ENCODE measurements at regions not wholly inside any gene's neighbourhood (a gene's known extent, or its start where the extent isn't known, plus 50 kb on each side); places are given as distances from the start of the nearest gene placed in this dataset.
A peak's percentile ranks its signal among the peaks of the same experiment; 100 is the strongest.
"Not testable (repeated sequence)": the region's sequence is repeated elsewhere in the genome, so short reads cannot be mapped to it uniquely, and the experiment has no call there.

DNA sequence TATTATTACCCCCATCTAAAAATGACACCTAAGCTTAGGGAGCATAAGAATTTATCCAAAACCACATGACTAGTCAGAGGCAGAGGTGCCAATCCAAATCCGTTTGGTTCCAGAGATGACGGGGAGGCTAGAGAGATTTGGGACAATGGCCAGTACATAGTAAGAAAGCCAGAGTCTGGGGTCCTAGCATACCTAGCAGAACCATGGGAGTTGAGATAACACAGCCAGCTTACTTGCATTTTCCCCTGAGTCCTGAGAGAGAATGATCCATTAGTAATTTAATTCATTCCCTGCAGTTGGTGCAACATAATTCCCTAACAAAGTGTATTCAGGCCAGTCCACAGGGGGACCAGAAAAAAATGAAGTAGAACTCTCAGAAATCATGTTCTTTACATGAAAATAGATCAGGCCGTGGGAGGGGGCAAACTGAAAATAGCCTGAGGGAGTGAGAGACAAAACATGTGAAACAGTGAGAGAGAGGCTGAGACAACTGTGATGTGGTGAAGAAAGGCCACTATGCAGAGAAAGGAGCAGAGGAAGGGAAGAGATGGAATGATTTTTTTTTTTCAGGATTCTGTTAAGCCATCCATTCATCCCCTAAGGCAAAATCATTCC lies 243.3 kb downstream of the BRINP2 start:
- no peak for DNase-seq (ENCODE audit: low spot score)

DNA sequence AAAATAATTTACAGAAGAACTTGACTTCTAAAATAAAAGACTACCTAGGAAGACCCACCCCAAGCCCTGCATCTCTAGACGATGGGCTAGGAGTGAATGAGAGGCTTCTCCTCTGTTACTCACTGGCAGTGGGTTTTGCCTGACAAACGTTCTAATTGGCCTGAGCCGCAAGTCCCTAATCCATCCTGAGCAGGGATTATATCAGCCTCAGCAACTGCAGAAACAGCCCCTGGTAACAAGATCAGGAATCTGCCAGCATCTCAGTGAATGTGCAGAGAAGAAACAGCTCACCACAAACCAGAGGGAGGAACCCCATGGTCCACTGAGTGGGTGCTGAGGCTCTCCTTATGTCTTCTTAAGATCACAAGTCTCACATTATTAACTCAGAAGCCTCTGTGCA lies 240.6 kb downstream of the BRINP2 start:
- DNase-seq (ENCODE audit: low spot score), result no peak

DNA sequence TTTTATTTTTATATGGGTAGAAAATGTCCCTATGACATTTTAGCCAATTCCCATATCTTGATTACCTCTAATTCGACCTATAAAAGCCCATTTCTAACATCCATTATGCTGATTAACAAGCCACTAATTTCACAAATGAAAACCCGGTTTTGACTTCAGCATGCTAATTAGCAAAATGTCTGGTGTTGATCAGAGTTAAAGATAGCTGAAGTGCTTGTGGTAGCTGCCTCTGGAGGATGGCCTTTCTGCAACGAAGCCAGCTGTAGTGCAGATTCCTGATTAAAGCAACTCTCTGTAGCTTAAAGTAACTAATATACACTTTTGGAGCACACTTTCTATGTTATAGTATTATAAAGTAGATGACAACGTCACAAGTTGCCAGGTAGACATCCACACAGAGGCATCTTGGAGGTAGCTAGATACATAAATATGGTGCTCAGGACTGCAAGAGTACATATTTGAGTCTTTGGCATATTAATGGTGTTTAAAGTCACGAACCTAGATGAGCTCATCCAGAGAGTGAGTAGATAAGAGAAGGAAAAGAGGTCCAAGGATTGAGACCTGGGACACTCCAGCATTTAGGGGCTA lies 239.5 kb downstream of the BRINP2 start:
- no peak for DNase-seq (ENCODE audit: low spot score)

DNA sequence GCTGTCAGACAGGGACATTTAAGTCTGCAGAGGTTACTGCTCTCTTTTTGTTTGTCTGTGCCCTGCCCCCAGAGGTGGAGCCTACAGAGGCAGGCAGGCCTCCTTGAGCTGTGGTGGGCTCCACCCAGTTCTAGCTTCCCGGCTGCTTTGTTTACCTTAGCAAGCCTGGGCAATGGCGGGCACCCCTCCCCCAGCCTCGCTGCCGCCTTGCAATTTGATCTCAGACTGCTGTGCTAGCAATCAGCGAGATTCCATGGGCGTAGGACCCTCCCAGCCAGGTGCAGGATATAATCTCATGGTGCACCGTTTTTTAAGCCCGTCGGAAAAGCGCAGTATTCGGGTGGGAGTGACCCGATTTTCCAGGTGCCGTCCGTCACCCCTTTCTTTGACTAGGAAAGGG lies 235.6 kb downstream of the BRINP2 start:
- DNase-seq (ENCODE audit: low spot score), result not testable (repeated sequence)

DNA sequence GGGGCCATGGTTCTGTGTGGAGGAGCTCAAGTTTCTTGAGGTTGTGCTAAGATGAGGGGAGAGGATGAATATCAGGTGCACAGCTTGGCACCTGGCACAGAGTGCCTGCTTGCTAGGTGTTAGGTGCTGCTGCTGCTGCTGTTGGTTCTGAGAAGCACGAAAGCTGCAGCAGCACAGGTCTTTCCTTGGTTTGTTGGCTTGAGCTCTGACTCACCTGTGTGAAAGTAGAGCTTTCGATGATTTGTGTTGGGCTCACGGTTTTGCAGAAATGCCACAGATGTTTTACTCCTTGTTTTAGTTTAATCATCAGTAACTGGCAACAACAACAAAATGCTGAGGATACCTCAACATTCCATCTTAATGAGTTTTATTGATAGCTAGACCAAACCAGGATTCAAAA lies 221.6 kb downstream of the BRINP2 start:
- DNase-seq (ENCODE audit: low spot score), result no peak

DNA sequence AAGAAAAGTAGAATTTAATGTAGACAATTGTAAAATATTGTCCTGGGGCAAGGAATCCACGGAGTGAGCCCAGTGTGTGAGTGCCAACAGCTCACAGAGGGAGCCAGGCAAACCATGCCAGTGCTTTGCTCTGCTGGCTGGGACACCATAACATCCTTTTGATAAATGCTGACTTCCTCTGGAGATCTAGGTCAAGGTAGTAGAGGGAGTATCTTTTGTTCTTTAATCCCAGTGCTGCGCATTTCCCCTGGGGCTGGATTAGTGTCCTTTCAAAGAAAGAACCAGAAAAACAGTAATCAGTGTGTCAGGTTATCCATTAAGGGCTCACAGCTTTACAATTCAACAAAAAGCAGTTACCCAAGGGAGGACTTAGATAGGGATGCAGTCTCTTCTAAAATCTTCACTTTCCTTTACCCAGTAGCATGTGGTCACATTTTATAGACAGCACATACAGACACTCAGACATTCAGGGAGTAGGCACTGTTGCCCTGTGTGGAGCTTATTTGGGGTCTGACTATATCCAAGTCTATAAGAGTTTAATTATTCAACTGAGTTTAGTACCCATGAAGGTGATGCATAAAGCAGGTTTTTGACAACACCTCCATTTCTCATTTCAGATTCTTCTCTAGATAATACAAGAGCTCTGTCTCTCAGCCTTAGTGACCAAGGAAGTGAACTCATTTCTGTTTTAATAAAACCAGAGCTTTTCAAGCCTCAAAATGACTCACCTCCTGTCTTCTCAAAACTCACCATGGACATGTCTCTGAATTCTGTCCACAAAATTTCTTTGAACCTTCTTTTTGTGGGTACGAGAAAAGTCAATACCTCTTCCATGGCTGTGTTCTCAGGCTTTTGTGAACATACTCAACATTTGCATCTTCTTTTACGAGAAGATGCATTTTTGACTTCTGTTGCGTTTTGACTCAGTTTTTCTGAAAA lies 215.3 kb downstream of the BRINP2 start:
- DNase-seq (ENCODE audit: low spot score), result peak; percentile 2

DNA sequence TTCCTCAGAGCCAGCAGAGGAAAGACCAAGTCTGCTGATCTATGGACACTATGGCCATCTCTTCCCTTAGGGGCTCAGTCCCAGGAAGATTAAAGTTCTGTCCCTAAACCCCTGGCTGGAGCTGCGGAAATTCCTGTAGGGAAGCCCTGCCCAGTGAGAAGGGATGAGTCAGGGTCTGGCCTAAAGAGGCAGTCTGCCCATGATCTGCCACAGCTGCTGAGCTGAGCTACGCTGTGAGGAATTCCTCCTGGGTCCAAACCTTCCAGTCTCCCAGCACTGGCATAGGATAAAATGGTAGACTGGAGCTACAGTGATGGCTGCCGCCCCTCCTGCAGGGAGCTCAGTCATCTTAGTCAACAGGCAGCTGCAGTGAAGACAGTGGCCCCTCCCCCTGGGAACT lies 213.7 kb downstream of the BRINP2 start:
- DNase-seq (ENCODE audit: low spot score), result no peak

DNA sequence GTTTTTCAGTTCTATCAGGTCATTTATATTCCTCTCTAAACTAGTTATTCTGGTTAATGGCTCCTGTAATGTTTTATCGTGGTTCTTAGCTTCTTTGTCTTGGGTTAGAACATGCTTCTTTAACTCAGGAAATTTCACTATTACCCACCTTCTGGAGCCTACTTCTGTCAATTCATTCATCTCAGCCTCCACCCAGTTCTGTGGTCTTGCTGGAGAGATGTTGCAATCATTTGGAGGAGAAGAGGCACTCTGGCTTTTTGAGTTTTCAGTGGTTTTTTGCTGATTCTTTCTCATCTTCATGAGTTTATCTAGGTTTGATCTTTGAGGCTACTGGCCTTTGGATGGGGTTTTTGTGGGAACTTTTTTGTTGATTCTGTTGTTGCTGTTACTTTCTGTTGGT lies 213.0 kb downstream of the BRINP2 start:
- DNase-seq (ENCODE audit: low spot score), result no peak

DNA sequence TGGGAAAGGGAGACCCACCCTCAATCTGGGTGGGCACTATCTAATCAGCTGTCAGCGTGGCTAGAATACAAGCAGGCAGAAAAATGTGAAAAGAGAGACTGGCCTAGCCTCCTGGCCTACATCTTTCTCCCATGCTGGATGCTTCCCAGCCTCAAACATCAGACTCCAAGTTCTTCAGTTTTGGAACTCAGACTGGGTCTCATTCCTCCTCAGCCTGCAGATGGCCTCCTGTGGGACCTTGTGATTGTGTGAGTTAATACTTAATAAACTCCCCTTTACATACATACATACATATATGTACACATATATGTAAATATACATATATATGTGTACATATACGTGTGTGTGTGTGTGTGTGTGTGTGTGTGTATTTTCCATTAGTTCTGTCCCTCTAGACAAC lies 207.1 kb downstream of the BRINP2 start:
- DNase-seq (ENCODE audit: low spot score), result no peak

DNA sequence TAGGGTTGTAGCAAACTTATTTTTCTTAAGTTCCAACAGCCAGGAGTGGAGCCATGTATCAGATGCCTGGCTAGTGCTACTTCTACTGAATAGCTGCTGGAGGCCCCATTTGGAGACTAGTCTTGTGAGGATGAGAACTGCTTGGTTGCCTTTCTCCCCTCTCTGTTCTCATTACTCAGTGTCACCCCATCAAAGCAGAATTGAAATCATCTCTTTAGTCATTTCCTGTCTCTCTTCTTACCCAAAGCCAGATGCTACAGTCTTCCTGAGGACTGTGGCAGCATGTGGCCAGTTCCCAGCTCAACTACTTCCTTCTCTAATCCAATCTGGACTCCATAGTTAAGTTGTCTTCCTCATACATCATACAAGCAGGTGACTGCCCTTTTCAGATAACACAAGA lies 197.5 kb downstream of the BRINP2 start:
- DNase-seq (ENCODE audit: low spot score), result peak; percentile 46

DNA sequence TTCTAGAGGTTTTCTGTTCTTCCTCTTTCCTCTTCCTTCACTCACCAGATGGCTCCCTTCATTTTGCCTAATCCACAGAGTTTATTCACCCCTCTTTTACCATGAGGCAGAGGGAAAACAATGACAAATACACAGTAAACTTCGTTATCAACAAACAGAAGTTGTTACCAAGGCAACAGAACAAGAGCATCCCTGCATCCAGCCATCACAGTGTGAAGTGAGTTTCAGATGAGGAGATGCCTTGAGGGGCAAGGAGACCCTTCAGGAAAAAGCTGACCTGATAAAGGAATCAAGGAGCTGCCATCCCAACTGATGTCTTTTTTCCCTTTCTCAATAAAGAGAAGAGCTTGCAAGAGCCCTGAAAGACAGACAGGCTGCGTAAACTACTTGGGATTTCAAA lies 195.3 kb downstream of the BRINP2 start:
- DNase-seq (ENCODE audit: low spot score), result no peak

DNA sequence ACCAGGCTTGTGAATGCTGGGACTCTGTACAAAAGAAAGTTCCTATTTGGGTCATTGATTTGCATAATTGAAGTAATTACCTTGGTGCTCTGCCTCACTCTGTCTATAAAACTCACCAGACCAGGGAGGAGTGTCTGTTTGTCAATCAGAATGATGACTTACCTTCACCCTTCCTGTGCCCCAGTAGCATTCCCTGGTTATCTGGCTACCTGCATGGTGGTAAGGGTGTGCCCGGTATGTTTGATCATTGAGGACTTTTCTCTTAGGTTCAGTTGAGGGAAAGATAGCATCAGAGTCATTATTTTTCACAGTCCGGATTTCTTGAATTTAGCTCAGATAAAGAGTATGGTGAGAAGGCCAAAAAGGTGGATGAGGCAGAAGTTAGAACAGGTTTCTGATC lies 190.0 kb downstream of the BRINP2 start:
- no peak for DNase-seq (ENCODE audit: low spot score)

DNA sequence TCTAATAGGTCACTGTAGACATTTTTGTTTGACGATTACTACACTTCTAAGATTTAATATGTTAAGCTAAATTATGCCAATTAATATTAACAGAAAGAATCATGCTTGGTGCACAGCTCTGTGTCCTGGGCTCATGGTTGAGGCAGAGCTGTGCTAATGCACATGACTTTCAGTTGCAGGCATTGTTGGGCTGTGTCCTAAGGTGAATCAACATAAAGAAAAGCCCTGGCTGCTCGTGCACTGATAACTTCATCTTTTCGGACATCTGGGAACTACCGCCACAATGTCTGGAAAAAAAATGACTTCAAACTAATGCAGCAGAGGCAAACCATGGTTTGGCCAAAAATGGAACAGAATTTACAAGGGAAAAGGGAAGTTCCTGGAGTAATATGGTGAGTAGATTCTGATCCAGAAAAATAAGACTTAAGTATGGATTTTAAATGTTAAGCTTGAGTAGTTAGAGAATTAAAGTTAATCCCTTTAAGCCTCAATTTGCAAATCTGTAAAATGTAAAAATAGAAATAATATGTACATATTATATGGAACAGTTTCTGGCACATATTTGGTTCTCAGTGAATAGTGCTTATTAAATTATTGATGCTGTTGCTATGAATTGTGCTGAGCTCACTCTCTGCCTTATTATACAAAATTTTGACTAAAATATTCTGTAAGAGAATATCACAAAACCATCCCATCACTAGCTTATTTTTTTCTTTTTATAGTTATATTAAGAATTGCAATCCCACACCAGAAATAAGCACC lies 186.1 kb downstream of the BRINP2 start:
- no peak for DNase-seq (ENCODE audit: low spot score)

DNA sequence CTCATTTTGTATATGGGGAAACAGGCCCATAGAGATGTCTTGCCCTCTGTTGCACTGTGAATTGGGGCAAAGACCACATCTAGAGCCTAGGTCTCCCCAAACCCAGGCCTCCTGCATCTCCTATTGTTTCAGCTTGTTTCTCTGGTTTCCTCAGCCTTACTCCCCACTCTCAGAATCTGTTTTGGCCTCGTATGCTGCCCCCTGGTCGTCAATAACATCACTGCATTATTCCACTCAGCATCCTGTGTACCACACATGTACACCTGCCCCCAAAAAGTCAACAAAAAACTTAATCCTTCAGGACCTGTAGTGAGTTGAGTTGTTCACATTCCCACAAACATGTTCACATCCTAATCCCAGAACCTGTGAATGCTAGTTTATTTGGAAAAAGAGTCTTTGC lies 184.8 kb downstream of the BRINP2 start:
- peak; percentile 14 for DNase-seq (ENCODE audit: low spot score)

DNA sequence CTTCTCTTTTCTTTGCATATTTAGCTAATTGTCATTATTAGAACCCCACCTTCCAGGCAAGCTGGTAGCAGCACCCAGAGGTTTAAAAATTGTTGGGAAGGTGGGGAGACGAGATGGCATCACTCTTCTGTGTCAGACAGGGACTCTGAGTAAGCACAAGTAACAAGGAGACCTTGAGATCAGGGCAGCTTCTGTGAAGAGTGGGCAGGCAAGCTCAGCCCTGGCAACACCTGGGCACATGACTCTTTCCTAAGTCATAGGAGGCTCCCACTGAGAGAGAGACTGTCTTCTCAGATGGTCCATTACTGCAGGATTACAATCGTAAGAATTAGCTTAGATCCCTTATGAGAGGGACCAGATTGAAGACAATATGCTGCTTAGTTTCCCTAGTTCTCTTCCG lies 183.5 kb downstream of the BRINP2 start:
- DNase-seq (ENCODE audit: low spot score), result no peak

DNA sequence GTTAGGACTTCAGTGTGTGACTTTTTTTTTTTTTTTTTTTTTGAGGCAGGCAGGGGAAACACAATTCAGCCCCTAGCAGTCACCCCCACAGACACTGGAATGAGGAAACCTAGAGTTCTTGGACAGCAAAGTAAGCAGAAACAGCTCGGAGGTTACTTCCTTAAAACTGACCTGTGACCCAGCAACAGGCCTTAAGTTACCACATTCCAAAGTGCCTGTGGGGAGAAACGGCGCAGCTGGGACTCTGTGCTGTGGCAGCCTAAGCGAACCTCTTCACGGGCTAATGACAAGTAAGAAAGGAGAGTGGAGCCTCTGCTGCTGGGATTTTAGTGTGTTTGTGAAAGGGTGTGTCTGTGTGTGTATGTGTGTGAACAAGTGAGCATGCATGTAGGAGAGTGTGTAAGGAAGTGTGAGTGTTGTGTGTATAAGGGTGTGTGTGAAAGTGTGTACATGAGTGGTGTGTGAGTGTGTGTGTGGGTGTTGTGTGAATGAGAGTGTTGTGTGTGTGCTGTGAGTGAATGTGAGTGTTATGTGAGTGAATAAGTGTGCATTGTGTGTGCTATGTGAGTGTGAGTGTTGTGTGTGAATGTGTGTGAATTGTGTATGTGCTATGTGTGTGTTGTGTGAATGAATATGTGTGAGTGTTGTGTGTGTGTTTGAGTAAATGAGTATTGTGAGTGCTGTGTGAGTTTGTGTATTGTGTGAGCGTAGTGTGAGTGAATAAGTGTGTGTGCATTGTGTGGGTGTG lies 180.8 kb downstream of the BRINP2 start:
- no peak for DNase-seq (ENCODE audit: low spot score)

DNA sequence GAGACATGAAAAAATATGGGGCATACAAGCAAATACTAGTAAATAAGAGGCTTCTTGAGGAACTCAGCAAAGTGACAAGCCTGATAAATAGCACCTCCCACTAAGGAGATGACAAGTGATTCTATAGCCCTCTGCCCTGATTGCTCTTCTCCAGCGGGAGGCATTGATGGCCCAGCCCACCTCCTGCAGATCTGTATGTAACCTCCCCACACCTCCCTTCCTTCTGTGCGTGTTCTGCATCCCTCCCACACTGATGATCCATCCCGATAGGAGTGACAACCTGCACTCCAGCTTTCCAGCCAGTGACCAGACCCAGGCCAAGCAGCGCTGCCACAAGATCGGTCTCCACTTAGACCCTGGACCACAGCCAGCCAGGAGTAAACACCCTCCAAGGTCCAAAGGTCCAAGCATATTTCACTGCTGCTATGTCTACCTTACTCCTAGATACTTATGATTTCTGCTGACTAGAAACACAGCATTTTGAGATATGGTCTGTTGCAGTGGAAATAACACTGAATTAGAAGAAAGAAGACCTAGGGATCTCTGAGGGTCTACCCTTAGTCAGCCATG lies 176.1 kb downstream of the BRINP2 start:
- DNase-seq (ENCODE audit: low spot score), result no peak

DNA sequence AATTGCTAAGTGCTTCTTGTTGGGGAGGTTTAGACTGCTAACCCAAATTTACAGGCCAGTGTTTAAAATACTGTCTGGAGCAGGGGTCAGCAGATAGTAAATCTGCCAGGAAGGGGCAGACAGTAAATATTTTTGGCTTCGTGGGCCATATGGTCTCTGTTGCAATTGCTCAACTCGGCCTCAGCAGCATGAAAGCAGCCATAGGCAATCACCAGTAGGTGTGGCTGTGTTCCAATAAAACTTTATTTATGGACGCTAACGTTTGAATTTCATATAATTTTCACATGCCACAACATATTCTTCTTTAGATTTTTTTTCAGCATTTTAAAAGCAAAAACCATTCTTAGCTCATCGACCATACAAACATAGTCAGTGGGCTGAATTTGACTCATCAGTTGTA lies 172.7 kb downstream of the BRINP2 start:
- no peak for DNase-seq (ENCODE audit: low spot score)

DNA sequence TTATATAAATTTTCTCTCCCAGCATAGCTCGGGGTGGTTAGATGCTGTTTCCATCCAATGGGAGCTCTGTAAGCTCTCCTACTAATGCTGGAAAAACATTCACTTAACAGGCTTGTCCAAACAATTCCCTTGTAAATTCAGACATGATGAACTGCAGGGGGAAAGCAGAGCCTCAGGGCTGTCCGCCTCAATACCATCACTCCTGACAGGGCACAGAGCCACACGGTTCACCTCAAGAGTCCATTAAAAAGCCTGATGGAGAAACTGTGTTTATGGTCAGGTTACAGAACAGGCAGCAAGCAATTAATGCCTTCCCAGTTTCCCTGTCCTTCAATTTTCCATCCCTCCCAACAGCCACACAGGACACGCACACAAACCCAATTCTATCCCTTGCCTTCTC lies 171.0 kb downstream of the BRINP2 start:
- DNase-seq (ENCODE audit: low spot score), result no peak

DNA sequence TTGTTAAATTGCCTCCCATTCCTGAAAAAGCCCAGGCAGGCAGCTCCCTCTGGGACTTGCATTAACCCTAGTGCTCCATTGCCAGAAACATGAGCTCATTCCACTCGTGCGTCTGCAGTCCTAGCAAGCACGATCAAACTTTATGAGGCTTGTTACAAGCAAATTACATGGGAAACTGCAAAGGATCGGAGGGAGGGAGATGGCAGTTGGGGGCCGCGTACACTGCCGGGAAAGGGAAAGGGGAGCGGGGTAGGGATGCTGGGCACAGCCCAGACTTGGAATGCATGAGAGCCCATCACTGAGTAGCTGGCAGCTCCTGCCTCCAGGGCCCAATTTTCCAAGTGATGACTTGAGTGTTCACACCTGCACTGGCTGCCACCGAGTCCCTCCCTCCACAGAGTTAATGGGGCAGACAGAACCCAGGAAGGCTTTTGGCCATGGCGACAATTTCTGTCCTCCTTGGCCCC lies 169.9 kb downstream of the BRINP2 start:
- no peak for DNase-seq (ENCODE audit: low spot score)

DNA sequence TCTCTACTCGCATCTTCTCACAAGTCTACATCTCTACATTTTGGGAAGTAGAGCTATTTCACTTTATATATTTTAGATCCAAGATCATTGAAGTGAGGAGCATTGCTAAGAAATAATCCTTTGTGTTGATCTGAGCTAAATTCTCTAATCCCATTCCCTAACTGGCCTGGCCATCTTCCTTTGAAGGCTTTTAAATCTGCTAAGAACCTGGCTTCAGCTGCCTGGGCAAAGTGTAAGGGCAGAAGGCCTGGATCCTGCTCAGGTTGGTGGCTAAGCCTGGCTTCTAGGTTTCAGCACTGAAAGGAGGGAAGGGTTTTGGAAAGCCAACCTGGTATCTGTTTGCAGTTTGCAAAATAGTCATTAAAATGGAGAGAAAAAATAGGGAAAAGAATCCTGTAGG lies 167.6 kb downstream of the BRINP2 start:
- no peak for DNase-seq (ENCODE audit: low spot score)

All from kidney capillary endothelial cell (primary cell).